Cerebellar cortex (tissue), 1 donor: ENCODE measurements at regions not wholly inside any gene's neighbourhood (a gene's known extent, or its start where the extent isn't known, plus 50 kb on each side); places are given as distances from the start of the nearest gene placed in this dataset.
"Not testable (repeated sequence)": the region's sequence is repeated elsewhere in the genome, so short reads cannot be mapped to it uniquely, and the experiment has no call there.

ENCODE experiments used
- DNase-seq: peaks from one replicate; pipeline ENCODE4 v3.0.0-alpha.2; 2015; ENCODE audit warnings: low spot score

DNA sequence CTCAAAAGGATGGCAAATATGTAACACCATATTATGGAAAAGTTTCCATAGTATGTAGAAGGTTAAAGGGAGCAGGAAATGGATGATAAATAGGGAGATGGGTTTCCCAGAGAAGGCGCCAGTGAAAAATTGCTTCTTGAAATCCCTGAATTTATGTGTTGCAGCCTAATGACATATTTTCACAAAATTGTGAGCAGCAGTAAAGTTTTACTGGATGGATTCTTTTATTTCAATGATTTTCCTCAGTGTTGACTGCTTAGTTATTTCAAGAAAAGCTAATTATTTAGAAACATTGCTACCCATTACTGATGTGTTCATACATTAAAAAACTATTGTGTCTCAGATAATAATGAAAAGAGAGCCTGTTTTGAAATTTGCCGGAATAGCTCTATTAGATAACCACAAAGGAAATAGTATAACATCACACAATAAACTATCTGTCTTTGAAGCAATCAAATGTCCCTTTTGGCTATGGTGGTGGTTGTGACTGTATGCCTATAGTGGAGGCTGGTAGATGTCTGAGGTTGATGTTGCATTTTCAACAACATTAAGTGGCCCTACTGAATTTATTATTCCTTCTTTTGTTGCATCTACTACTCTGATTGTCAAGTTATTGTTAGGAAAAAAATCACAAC, 169.9 kb upstream of the HAND2 start:
- no peak for DNase-seq

DNA sequence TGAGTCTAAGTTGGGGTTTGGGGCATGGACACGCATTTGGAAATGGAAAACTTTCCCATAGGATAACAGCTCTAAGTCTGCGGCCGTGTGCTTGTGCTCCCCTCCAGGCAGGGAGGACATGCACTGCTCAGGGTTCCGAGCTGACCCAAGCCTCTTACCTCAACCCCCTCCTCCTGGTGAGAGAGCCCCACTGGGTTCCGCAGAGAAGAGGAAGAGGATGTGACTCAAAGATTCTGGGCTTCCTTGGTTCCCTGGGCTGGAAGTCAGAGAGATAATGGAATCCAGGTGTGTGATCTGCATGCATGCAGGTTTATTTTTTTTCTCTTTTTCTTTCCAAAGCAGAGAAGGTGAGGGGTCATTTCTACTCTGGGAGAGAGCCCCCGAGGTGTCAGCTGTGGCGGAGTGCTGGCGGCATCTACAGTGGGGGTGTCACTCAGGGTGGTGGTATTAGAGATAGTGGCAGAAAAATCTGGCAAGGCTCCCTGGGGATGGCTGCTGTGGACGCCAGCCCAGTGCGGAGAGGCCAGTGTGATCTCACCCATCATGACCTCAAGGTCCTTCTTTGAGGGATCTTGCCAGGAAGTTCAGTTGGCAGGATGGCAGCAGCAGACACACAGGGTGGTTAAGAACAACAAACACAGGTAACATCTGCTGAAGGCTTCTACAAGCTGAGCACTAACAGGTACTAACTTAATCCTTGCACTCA, 168.7 kb upstream of the HAND2 start:
- DNase-seq: no peak

- no peak for DNase-seq
Observed at GRCh38 chr4:173697840-173698239, 167.8 kb upstream of the HAND2 start.

DNA sequence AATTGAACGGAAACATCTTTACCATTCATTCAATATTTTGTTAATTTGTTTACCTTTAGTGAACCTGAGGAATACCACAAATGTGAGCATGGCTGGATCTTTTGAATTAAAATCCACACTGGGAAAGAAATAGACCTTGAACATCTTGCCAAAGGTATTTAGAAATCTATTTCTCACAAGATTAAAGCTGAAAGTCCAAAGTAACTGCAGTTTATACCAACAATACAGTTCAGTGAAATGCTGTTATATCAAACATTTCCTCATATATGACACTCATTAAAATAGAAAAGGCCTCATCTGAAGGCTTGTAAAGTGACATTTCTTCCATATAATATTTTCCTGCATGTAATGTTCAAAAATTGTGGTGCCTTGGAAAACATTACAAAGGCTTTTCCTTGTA, 166.5 kb upstream of the HAND2 start:
- DNase-seq: no peak

DNA sequence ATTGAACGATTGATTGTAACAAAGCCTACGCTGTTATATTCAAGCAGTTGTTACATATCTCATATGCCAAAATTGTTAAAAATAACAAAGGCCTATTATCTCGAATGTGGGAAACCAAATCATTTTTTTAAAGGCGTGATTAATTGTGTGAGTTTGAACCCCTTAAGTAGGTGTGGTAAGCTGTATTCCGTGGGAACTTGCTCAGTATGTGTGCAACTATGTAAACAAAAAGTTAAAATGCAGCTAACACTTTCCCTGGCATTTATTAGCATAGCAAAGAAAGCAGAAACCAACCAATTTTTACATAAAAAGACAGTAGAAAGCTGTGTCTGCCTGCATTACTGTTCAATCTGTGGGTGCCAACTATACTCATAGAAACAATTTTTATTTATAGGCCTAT, 166.0 kb upstream of the HAND2 start:
- no peak for DNase-seq

GRCh38 chr4:173685831-173686210, 155.8 kb upstream of the HAND2 start:
- DNase-seq: no peak

GRCh38 chr4:173685165-173685830, 155.3 kb upstream of the HAND2 start:
- DNase-seq: no peak

- DNase-seq: no peak
Observed at GRCh38 chr4:173684223-173684622, 154.2 kb upstream of the HAND2 start.

- no peak for DNase-seq
Observed at GRCh38 chr4:173682609-173683008, 152.6 kb upstream of the HAND2 start.

GRCh38 chr4:173680278-173680677, 150.2 kb upstream of the HAND2 start:
- DNase-seq: no peak

GRCh38 chr4:173675446-173675845, 145.4 kb upstream of the HAND2 start:
- DNase-seq: no peak

DNA sequence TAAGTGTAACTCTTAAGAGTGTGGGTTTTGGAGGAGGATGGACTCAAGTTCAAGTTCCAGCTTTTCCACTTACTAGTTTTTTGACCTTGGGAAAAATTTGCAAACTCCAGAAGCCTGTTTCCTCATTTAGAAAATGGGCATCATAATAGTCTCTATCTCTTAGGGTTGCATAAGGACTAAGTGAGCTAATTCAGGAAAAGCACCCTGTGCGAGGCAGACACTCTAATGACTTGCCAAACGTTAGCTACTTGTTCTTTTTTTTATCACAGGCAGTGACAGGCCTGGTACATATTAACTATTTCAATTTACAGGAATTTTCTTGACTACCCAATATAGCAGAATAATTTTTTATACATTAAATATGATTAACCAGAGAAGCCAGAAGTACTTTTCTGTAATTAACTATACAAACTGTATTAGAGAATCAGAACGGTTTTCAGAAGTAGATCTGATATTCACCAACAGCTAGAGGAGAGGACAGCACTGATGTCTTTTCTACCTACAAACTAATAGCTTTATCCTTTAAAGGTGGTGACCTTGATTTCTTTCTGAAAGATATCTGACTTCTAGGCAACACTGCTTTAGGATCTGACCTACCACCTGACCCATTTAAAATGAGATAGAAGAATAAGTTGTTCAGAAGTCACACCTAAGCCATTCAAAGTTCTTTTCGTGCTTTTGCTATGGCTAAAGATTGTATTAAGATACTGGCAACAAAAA, 139.6 kb upstream of the HAND2 start:
- DNase-seq: no peak

GRCh38 chr4:173661001-173661400, 131.0 kb upstream of the HAND2 start:
- DNase-seq: no peak

DNA sequence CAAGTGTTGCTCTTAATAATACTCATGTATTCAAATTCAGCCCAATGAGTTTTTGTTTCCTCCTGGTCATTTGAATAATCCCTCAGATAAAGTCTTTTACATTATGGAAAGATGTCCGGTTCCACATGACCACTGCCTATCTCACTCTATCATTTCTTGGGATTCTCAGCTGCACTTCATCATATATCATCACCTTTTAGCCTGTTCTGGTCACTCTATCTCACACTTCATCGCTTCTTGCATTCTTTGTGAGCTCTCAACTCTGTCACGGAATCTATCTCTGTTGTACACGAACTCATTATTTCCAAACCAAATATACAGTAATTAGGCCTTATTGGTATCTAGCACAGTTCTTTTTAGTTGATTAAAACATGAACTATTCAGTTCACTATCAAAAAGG, 126.9 kb upstream of the HAND2 start:
- no peak for DNase-seq

GRCh38 chr4:173652283-173652931, 122.4 kb upstream of the HAND2 start:
- DNase-seq: no peak

DNA sequence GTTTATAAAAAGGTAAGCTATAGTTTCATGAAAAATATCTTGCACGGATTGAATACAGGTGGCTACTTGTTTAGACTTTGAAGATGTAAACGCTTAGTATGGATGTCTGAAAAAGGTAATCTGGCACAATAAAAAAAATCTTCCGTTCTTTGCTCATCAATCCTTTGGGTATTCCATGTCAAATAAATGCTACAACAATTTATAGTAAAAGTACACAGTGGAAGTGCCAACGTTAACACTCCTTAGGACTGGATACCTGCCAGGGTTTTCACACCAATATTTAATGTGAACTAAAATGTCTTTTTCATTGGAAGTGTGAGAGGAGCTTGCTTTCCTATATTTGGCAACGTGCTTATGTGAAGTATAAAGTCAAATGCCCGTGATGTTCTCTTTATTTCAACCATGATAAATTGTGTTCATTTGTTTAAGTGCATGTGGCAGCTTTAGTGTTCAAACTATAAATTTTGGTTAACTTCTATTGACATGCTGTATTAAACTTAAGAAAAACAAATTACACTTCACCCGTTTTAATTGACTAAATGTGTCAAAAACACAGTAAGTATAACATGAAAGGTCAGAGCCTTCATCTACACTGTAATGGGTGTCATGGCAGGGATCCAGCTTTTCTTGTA, 121.7 kb upstream of the HAND2 start:
- no peak for DNase-seq

DNA sequence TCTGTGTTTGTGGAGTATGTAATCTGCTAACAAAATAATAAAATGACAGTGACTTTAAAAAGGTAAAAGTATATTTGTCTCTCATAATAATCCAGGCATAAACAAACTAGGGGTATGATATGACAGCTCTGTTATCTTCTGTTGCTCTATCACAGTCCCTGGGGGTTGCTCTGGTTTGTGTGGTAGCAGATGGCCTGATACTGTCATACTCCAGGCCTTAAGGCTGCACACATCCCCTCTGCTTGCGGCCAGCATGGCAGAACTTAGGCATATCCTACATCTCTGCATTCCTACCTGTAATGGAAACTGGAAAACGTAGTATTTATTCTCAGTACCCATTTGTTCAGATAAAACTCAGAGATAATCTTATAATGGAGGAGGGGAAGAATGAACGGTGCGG, 117.9 kb upstream of the HAND2 start:
- no peak for DNase-seq

- DNase-seq: no peak
Observed at GRCh38 chr4:173642509-173642908, 112.5 kb upstream of the HAND2 start.

DNA sequence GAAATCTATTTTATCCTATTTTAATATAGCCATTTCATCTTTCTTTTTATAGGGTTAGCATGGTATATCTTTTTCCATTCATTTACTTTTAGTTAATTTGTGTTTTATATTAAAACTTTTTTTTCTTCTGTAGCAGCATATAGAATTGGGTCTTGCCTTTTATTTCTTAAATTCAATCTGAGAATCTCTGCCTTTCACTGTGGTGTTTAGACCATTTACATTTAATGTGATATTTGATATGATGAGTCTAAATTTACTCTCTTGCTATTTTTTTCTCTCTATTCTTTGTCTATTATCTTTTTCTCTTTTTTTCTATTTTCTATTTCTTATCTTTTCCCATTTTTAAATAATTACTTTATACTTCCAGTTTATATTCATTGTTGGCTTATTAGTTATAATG, 105.4 kb upstream of the HAND2 start:
- no peak for DNase-seq

DNA sequence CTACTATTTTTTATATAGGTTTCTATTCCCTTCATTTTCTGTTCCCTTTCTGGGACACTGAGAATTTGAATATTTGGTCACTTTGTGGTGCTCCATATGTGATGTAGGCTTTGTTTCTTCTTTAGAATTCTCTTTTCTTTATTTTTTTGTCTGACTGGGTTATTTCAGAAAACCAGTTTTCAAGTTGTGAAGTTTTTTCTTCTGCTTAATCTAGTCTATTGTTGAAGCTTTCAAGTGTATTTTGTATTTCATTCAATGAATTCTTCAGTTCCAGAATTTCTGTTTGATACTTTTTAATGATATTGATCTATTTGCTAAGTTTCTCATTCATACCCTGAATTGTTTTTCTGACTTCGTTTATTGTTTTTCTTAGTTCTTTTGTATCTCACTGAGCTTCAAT, 96.2 kb upstream of the HAND2 start:
- no peak for DNase-seq

DNA sequence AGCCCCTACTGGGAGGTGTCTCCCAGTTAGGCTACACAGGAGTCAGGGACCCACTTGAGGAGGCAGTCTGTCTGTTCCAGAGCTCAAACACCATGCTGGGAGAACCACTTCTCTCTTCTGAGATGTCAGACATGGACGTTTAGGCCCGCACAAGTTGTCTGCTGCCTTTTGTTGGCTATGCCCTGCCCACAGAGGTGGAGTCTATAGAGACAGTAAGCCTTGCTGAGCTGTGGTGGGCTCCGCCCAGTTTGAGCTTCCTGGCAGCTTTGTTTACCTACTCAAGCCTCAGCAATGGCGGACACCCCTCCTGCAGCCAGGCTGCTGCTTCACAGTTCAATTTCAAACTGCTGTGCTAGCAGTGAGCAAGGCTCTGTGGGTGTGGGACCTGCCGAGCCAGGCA, 88.6 kb upstream of the HAND2 start:
- DNase-seq: not testable (repeated sequence)

GRCh38 chr4:173609158-173609557, 79.1 kb upstream of the HAND2 start:
- DNase-seq: no peak
